ENCODE measurements at regions not wholly inside any gene's neighbourhood (a gene's known extent, or its start where the extent isn't known, plus 50 kb on each side); places are given as distances from the start of the nearest gene placed in this dataset.

- TF ChIP-seq, protein P1, sequence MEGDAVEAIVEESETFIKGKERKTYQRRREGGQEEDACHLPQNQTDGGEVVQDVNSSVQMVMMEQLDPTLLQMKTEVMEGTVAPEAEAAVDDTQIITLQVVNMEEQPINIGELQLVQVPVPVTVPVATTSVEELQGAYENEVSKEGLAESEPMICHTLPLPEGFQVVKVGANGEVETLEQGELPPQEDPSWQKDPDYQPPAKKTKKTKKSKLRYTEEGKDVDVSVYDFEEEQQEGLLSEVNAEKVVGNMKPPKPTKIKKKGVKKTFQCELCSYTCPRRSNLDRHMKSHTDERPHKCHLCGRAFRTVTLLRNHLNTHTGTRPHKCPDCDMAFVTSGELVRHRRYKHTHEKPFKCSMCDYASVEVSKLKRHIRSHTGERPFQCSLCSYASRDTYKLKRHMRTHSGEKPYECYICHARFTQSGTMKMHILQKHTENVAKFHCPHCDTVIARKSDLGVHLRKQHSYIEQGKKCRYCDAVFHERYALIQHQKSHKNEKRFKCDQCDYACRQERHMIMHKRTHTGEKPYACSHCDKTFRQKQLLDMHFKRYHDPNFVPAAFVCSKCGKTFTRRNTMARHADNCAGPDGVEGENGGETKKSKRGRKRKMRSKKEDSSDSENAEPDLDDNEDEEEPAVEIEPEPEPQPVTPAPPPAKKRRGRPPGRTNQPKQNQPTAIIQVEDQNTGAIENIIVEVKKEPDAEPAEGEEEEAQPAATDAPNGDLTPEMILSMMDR (IDR thresholded peaks at IDR 0.05; ENCODE audit: insufficient read depth, low read length, poor library complexity, severe bottlenecking), result no peak
- Histone ChIP-seq H3K36me3 (ENCODE audit: control insufficient read depth, insufficient read depth, low read length) (no peaks in the 10 kb centered on the region), H3K27me3 (ENCODE audit: control insufficient read depth, insufficient read depth, low read length) (no peaks in the 10 kb centered on the region), H3K4me3 (ENCODE audit: low read depth, low read length) (no peak overlapping the region)
- DNase-seq (ENCODE audit: low read depth), result no peak
These were observed 421.8 kb upstream of the JARID2 start for GRCh38 chr6:14824060-14824459.

DNA sequence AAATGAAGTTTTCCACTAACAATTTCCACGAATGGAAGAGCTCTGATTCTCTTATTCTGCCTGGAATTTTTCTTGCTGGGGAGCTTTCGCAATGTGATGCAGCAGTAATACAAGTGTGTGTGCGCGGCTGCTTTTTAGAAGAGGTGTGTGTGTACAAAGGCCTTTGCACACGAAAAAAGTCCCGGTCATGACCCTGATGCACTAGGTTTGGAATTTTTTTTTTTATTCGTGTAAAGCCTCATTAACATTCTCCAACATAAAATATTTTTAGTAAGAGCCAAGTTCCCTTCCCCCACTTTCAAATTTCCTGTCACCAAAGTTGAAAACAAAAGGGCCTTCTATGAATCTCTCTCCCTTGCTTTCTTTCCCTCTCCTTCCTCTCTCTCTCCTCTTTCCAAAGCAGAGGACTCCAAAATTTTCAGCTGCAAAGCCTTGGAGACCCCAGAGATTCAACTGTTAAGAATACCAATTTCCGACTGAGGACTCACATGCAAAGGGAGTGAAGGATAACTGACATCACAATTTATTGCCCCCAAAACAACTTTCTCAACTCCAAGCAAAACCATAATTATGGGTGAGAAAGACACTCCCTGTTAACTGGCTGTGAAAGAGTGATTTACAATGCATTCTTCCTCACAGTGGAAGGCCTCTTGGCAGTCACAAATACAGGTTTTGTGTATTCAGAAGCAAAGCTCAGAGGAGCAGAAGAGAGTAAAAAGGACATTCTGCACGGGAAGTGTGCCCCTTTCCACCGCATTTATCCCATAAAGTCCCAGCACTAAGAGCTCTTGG is 421.2 kb upstream of the JARID2 start:
- H3K36me3 ChIP-seq (ENCODE audit: control insufficient read depth, insufficient read depth, low read length), result no peaks in the 10 kb centered on the region
- TF ChIP-seq, protein P1 (IDR thresholded peaks at IDR 0.05; ENCODE audit: insufficient read depth, low read length, poor library complexity, severe bottlenecking), result no peak
- no peak for DNase-seq (ENCODE audit: low read depth)
- no peaks in the 10 kb centered on the region for H3K27me3 ChIP-seq (ENCODE audit: control insufficient read depth, insufficient read depth, low read length)
- no peak overlapping the region for H3K4me3 ChIP-seq (ENCODE audit: low read depth, low read length)

GRCh38 chr6:14826456-14826855 is 419.4 kb upstream of the JARID2 start:
- Histone ChIP-seq H3K4me3 (ENCODE audit: low read depth, low read length) (no peak overlapping the region), H3K36me3 (ENCODE audit: control insufficient read depth, insufficient read depth, low read length) (no peaks in the 10 kb centered on the region), H3K27me3 (ENCODE audit: control insufficient read depth, insufficient read depth, low read length) (no peaks in the 10 kb centered on the region)
- TF ChIP-seq, protein P1 (IDR thresholded peaks at IDR 0.05; ENCODE audit: insufficient read depth, low read length, poor library complexity, severe bottlenecking), result no peak
- DNase-seq (ENCODE audit: low read depth), result no peak

- no peaks in the 10 kb centered on the region for H3K36me3 ChIP-seq (ENCODE audit: control insufficient read depth, insufficient read depth, low read length)
- DNase-seq (ENCODE audit: low read depth), result no peak
- TF ChIP-seq, protein P1 (IDR thresholded peaks at IDR 0.05; ENCODE audit: insufficient read depth, low read length, poor library complexity, severe bottlenecking), result no peak
These were observed 418.5 kb upstream of the JARID2 start for GRCh38 chr6:14827354-14827753.

GRCh38 chr6:14828201-14828611 is 417.7 kb upstream of the JARID2 start:
- no peaks in the 10 kb centered on the region for H3K36me3 ChIP-seq (ENCODE audit: control insufficient read depth, insufficient read depth, low read length)
- DNase-seq (ENCODE audit: low read depth), result no peak
- no peaks in the 10 kb centered on the region for H3K27me3 ChIP-seq (ENCODE audit: control insufficient read depth, insufficient read depth, low read length)
- TF ChIP-seq, protein P1 (IDR thresholded peaks at IDR 0.05; ENCODE audit: insufficient read depth, low read length, poor library complexity, severe bottlenecking), result no peak
- H3K4me3 ChIP-seq (ENCODE audit: low read depth, low read length), result no peak overlapping the region

More at GRCh38 chr6:14827354-14827753, 418.5 kb upstream of the JARID2 start:
- H3K27me3 ChIP-seq (ENCODE audit: control insufficient read depth, insufficient read depth, low read length), result no peaks in the 10 kb centered on the region
- no peak overlapping the region for H3K4me3 ChIP-seq (ENCODE audit: low read depth, low read length)

- no peak for DNase-seq (ENCODE audit: low read depth)
- Histone ChIP-seq H3K36me3 (ENCODE audit: control insufficient read depth, insufficient read depth, low read length) (no peaks in the 10 kb centered on the region), H3K4me3 (ENCODE audit: low read depth, low read length) (no peak overlapping the region), H3K27me3 (ENCODE audit: control insufficient read depth, insufficient read depth, low read length) (no peaks in the 10 kb centered on the region)
- TF ChIP-seq, protein P1 (IDR thresholded peaks at IDR 0.05; ENCODE audit: insufficient read depth, low read length, poor library complexity, severe bottlenecking), result no peak
These were observed 414.8 kb upstream of the JARID2 start for GRCh38 chr6:14831070-14831469.
